Activated CD4-positive, alpha-beta T cell treated with anti-CD3 and anti-CD28 coated beads, Interleukin-2, Interleukin-4, amounts not matched to agents 100 ng/mL and 50 ng/mL, durations not matched to agents 16 hours and 8 hours (primary cell): ENCODE measurements at regions not wholly inside any gene's neighbourhood (a gene's known extent, or its start where the extent isn't known, plus 50 kb on each side); places are given as distances from the start of the nearest gene placed in this dataset.
"Not testable (repeated sequence)": the region's sequence is repeated elsewhere in the genome, so short reads cannot be mapped to it uniquely, and the experiment has no call there.

Experiments used
- DNase-seq: peaks from one replicate; pipeline ENCODE4 v3.0.0-alpha.2; 2020; ENCODE audit warnings: low spot score

DNA sequence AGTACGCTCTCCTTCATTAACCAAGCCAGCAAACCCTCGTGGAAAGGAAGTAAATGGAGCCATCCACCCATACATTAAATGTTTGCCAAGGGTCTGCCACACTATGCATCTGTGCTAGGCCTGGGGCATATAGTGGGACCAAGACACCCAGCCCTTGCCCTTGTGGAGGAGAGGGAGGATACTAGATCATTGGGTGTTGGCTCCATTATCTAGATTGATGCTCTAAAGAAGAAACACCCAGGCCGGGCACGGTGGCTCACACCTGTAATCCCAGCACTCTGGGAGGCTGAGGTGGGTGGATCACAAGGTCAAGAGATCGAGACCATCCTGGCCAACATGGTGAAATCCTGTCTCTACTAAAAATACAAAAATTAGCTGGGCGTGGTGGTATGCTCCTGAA lies 193.3 kb upstream of the CDH5 start:
- DNase-seq, result not testable (repeated sequence)

DNA sequence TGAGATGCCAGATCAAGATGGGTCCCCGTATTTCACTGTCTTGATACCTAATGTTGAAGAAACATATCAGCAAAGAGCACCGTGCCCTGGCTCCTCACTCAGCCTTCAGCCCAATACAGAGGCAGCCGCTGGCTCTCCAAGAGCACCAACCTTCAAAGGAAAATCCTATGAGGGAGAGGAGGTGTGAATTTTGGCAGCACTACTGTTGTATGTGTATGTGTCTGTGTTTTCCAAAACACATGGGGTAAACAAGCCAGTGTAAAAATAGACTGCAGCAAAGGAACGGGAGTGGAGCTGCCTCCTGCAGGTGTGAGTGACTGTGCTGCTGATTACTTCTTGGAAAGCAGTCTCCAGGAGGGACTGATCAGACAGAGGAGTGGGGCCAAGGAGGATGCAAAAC lies 194.0 kb upstream of the CDH5 start:
- DNase-seq, result no peak

DNA sequence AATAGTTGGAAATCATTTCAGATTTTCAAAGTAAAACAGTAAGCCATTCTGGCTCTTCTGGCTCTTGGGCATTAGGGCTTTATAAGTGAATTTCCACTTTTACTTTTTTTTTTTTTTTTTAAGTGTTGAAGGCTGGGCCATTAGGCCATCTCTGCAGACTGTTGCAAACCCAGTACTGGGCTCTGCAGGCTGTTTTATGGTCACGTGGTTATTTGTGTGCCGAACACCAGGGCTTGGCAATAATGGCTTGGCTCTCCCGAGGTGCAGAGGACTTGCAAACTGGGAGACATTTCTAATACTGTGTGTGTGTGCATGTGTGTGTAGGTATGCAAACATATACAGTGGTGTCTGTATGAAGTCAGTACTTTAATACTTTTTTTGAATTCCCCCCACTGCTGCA lies 194.9 kb upstream of the CDH5 start:
- DNase-seq, result no peak

DNA sequence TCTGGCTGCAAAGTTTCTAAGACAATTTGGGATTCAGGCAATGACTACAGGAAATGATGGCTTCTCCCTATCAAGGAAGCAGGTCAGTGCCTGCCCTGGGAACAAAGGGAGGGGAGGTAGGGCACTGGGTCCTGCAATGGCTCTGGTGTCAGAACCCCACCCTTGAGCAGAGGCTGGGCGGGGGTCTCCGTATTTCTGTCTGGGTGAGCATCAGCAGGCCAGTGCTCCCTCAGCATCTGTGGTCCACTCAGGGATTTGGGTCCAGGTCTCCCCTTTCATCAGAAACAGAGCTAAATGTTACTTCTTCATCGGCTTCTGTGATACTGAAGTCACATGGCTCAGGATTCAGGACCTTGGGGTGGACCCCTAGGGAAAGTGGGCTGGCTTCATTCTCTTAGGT lies 195.5 kb upstream of the CDH5 start:
- DNase-seq, result no peak

DNA sequence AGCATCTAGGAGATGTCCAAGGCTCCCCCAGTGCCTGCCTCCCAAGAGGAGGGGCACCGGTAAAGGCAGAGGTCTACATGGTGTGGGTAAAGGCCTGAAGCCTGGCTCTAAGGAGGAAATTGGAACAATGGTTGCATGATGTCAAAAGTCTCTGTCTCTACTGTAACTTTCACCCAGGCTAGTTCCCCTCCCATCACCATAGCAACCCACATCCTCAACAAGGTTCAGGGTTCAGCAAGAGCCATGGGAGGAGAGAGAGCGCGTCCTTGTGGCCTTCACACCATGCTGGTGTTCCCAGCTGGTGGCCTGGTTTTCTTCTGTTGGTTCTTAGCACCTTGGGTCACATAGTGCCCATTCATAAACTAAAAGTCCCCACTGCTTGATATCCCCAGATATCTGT lies 196.7 kb upstream of the CDH5 start:
- no peak for DNase-seq

DNA sequence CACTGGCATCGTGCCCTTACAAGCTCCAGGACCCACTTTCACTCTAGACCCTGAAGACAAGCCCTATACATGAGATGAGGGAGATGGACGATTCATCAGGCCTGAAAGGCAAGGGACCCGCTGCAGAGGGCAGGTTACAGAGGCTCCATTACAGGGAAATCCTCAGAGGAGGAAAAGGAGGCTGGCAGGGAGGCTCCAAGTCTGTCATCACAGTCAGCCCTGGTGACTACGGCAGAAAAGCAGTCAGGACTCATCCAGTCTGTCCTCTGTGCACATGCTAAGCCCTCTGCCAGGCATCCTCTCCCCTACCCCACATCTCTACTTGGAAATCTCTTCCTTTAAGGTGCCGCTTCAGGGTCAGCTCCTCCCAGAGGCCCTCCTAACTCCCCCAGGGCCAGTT lies 197.7 kb upstream of the CDH5 start:
- DNase-seq, result no peak

DNA sequence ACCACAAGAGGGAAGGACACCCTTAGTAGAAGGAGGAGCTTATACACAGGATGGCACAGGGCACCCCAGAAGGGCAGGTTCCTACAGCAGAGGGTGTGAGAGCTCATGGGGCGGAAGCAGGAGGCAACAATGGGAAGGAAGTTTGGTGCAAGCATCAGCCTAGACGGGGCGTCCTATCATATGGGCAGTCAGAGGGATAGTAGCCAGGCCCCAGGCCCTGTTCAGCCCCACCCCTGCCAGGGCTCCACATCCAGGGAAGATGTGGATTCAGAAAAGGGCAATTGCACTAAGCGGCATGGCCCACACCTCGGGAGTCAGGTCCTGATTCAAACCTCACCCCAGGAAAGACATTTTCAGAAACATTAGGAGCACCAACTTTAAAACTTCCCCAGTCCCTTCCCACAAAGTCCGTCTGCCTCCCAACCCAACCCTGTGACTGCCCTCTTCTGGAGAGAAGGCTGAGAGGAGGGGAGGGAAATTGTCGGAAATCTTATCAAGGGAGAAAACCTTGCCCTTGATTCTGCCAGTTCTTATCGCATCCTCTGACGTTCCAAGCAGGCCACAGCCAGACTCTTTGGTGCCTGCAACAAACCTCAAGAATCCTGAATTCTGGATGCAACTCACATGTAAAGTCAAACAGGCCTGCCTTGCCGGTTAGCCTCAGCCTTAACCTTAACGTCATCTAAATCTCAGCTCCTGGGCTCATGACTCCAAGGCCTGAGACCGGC lies 198.8 kb upstream of the CDH5 start:
- DNase-seq, result no peak

DNA sequence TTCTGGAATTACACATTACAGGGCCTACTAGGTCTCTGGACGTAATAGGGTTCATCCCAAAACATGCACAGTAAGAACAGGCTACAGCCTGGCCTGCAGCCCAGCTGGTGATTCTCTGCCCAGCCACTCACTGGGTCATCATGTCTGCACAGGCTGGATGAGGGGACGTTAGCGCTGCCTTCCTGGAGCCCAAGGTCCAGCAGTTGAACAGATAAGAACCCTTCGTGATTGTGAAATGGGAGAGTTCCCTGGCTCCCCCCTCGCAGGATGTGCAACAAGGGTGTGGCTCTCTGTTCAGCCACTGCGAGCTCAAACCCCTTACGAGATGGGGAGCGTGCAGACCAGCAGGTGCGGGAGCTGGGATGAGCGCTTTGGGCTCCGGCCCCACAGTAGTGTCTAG lies 200.0 kb upstream of the CDH5 start:
- DNase-seq, result no peak

DNA sequence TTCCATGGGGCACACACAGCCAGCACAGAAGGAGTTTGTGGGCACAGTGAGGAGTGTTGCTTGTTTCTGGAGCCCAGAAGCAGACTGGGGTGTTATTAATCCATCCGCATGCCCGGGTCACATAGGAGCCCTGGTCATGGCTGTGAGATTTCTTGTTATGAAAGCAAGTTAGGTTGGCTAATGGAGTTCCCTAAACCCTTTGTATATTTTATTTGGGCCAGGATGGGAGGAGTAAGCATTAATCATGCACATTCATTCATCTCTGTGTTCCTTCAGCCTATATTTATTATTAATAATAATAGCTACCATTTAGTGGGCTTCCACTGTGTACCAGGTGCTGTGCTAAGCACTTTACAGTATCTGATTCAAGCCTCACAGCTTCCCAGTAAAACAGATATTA lies 200.6 kb upstream of the CDH5 start:
- no peak for DNase-seq

DNA sequence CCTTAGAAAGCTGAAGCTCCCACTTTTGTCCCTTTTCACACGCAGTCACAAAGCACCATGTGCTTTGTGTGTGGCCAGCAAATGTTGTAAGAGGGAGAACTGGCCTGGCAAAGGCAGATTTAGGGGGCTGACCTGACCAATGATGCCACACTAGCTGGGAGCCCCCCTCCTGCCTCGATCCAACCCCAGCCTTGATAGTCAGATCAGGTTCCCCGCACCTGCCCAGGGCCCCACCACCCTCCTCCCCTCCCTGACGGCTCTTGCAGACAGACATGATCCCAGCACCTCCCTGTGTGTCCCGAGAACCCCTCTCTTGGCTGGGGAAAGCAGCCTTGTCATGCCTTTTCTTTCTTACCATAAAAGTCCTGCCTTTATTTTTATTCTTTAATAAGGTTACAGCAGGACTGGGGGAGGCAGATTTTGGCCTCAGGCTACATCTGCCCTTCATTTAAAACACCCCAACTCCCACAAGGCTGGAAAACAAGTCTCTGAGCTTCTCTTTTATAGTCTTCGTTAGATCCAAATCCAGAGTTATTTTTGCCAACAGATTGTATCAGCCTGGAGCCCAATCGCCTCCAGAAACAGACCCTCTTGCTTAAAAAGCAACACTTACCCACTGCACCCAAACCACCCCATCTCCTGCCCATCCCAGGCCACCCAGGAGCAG lies 201.8 kb upstream of the CDH5 start:
- DNase-seq, result no peak

DNA sequence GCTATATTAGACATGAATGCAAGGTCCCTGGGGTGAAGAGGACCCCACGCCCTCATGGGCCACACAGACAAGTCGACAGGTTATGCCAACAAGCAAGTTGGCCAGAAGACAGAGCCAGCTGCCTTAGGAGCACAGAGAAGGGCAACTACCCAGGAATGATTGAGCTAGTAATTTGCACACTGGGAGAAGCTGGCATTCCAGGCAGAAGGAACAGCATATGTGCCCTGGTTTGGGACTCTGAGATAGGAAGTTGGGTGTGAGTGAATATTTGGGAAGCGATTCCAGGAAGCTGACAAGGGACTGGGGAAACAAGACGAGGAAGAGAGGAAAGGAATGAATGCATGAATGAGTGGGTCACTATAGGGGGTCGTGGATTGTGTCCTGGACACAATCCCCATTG lies 203.7 kb upstream of the CDH5 start:
- no peak for DNase-seq

DNA sequence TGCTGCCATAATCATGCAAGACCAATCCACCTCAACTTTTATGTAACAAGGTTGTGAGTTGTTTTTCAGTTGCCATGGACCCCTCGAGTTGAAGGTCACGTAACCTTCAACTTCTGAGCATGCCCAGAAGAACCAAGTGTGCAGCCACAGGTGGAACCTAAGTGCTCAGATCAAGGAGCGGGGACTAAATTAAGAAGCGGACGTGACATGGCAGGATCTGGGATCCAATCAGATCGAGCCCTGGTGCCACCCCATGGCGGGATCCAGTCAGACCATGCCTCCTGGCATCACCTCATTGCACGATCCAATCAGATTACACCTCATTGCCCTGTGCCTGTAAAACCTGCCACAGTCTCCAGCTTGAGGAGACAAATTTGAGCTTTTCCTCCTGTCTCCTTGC lies 204.5 kb upstream of the CDH5 start:
- no peak for DNase-seq

DNA sequence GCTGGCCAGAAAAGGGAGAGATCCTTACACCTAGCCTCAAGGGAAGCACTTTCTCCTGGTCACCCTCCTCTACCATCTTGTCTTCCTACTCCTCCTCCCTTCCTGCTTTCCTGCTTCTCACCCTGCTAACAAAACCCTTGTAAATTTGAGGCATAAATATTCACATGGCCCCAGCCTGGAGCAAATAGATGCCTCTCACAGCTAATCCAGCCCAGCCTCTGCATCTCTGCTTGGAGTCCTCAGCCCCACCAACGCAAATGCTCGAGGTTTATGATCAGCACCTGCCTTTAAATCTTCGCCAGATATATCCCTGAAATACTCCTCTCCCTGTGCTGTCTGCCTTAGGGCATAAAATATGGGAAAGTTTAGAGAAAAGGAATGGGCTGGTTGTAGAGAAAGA lies 205.2 kb upstream of the CDH5 start:
- DNase-seq, result no peak

DNA sequence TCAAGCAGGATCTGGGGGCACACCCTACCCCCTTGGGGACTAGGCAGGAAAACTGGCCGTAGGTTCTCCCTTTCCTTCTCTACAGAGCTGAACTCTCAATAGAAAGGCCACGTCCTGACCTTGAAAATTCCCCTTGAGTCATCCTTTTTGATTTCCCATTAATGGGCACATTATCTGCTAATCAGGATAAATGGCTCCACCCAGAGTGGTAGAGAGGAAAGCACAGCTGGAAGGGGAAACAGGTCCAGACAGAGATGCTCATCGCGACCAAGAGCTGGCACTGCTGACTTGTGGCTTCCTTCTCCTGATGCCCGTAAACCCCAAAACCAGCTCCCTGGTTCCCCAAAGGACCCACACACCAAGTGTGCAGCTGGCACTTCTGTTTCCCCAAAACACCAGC lies 206.5 kb upstream of the CDH5 start:
- no peak for DNase-seq

DNA sequence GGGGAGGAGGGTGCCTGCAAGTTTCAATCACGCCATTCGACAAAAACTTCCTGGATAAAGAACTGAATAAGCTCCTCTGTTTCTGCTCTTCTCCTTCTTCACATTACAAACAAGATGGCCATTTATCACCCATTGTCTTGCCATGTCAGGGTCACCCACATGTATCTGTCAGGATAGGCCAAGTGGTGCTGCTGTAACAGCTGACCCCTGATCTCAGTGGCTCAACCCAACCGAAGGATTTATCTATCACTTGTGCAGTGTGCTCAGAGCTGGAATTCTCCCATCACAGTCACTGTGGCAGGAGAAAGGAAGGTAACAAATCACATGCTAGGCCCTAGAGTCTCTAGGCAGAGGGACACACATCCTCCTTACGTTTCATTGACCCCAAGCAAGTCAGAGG lies 210.0 kb upstream of the CDH5 start:
- no peak for DNase-seq

DNA sequence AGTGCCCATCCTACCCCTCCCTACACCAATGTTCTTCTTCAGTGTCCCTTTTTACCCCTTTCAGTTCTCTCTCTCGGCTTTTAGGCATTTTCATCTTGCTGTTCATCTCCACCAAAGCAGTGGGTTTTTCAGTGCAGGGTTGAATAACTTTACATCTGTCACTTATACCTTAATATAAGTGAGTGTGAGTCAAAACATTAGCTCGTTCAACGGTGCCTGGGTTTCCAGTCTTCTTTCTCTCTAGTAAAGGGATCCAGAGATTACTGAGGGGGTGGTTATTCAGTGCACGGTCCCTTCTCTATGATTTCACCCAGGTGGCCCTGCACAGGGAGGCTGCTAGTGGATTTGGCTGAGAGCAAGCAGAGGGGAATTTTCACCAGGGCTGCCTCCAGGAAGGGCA lies 210.6 kb upstream of the CDH5 start:
- no peak for DNase-seq

DNA sequence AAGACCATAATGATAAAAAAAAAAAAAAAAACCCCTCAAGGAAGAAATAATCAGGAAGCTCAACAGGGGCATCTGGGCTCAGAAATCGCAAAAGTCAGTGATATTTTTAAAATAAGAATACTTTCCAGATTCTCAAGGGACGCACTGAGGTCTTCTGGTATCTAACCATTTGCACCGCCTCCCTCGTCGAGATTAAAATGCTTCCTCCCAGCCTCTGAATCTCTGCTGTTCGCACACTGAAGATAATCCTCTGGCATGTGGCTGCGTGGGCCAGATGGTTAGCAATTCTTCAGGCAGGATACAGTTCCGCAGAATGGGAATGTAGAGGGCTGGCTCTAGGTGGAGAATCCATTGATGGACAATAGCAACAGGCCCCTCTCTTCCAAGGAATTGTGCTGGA lies 211.7 kb upstream of the CDH5 start:
- no peak for DNase-seq

DNA sequence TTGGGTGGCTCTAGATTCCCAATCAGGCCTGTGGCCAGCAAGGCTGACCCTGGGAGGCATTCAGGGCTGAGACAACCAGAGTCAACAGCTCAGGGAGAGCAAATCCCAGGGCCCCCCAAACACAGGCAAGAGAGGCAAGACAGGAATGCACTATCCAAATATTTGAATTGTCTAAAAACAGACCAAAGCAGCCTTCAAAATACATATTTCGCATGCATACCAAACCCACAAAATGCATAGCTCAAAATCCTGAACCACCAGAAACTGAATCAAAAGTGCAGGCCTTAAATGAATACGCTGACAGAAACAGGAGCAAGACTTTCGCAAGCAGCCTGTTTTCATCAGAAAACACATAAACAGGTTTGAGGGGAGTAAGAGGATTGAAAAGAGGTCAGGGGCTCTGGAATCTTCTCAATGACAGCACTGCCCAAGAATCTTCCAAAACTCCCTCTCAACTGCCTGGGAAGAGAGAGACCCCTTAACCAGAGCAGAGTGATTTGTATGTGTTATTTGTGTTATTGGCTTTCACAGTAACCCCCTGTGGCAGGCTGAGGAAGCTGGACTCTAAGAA lies 213.6 kb upstream of the CDH5 start:
- DNase-seq, result no peak

DNA sequence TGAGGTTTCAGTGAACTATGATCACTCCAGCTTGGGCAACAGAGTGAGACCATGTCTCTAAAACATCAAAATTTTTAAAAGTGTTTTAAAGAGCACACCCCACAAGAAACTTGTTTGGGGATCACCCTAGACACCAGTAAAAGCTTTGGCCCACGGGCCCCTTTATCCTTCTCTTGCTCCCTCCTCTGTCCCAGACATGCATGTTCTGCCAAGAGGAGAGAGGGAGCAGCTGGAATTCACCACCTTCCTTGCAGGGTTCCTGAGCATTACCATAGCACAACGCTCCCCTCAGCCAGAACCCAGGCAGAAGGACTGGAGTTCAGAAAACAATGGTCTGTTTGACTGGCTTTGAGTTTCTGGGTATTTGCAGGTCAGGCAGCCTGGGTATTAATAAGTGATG lies 214.3 kb upstream of the CDH5 start:
- no peak for DNase-seq

DNA sequence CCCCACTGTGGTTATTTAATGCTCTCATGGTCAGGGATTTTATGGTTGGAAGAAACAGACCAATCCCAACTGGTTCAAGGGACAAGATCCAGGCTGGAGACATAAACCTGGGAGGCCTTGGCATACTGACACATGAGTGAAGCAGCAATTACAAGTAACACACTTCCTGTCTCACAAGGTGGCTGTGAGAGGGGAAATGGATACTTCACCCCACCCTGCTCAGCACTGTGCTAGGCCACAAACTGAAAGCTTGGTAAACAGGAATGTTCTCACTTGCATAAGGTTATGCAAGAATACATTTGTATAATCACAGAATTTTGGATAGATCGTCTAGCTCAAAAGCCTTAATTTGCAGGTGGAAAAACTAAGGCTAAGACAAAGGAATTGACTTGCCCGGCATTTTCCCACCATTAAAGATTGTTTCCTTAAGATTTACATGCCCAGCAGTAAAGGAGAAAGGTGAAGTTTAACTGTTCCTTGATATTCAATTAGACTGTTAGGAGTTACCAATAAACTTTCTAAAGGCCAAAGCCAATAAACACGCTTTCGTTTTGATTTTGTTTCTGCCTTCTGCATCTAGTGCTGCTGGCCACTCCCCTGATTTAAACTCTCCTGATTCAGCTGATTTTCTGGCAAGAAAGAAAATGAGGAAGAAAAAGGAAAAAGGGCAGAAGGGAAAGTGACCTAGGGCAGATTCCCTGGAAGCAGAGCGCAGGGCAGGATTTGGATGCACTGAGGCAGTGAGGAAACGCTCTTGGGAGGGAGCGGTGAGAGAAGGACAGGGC lies 215.6 kb upstream of the CDH5 start:
- no peak for DNase-seq

DNA sequence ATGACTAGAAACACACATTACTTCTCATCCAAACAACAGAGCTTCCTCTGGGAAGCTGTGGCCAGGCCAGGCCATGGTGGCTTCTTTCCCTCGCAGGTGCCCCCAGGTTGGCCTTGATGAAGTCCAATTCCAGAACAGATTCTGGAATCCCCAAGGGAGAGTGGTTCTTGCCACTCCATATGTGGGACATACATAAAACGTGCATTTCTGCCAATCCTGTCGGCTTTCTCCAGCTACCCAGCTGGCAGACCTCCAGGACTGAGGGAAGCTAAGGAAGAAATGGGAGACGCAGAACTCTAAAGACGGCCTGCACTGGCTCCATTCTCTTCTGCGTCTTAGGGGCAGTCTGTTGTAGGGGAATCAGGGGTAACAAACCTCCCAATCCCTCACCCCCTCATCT lies 219.2 kb upstream of the CDH5 start:
- no peak for DNase-seq

DNA sequence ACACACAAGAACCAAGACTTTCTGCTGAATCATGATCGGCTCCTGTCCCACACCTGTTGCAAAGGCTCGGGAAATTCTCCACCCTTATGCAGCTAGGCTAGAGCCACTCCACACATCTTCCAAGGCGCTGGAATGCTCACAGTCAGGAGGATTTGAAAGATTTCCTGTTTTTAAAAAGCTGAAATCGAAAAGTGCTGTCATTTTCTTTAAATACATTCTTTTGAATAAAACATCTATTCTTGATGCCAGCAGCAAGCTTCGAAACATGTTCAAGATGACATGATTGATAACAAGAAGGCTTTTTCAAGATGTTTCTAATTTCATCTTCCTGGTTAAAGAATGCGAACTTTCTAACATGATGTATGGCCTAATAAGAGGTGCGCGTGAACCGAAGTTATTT lies 219.7 kb upstream of the CDH5 start:
- no peak for DNase-seq

DNA sequence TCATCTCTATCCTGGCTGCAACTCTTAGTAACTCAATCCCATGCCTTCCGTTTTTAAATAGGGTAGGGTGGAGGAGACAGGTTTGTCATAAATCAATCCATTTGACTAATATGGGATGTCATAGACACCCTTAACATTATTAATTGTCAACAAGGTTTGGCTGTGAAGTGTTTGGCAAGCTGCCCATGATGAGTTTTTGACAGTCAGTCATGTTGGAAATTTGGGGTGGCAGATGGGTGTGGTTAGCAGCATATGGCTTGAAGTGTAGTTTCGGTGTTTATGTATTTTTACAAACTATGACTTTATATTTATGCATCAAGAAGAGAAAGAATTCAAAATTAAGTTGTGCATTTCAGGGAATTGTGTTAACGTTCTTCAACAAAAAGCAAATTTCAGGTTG lies 221.8 kb upstream of the CDH5 start:
- no peak for DNase-seq
